NCI-H1436 (cell line): ENCODE measurements at regions not wholly inside any gene's neighbourhood (a gene's known extent, or its start where the extent isn't known, plus 50 kb on each side); places are given as distances from the start of the nearest gene placed in this dataset.
"Not testable (repeated sequence)": the region's sequence is repeated elsewhere in the genome, so short reads cannot be mapped to it uniquely, and the experiment has no call there.

Source experiments
- DNase-seq: peaks from one replicate; lab custom pipeline; 2025; lab: John Stamatoyannopoulos, UW

- DNase-seq = no peak
These were observed 1389.3 kb downstream of the RAPGEF2 start for GRCh38 chr4:160492181-160492580.

DNA sequence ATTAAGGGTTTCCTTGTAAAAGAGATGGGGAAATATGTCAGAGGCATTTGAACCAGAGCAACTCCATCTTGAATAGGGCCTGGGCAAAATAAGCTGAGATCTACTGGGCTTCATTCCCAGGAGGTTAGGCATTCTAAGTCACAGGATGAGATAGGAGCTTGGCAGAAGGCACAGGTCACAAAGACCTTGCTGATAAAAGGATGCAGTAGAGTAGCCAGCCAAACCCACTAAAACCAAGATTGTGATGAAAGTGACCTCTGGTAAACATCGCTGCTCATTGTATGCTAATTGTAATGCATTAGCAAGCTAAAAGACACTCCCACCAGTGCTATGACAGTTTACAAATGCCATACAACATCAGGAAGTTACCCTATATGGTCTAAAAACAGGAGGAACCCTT lies 1390.3 kb downstream of the RAPGEF2 start:
- no peak for DNase-seq

GRCh38 chr4:160495356-160495755 lies 1392.5 kb downstream of the RAPGEF2 start:
- no peak for DNase-seq

GRCh38 chr4:160498211-160498610 lies 1395.3 kb downstream of the RAPGEF2 start:
- DNase-seq = no peak

DNA sequence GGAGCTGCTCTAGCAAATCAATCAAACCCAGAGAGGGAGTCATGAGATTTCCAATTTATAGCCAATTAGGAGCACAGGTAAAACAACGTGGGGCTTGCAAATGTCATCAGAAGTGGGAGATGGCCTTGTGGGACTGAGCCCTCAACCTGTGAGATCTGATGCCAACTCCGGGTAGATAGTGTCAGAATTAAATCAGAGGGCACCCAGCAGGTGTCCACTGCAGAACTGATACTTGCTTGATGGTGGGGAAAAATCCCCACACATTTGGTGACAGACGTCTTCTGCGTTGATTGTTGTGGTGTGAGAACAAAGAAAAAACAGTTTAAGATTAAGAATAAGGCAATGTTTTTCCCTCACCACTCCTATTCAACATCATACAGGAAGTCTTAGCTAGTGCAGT lies 1402.8 kb downstream of the RAPGEF2 start:
- no peak for DNase-seq

GRCh38 chr4:160510928-160511327 lies 1408.0 kb downstream of the RAPGEF2 start:
- no peak for DNase-seq

GRCh38 chr4:160514126-160514525 lies 1411.2 kb downstream of the RAPGEF2 start:
- no peak for DNase-seq

DNA sequence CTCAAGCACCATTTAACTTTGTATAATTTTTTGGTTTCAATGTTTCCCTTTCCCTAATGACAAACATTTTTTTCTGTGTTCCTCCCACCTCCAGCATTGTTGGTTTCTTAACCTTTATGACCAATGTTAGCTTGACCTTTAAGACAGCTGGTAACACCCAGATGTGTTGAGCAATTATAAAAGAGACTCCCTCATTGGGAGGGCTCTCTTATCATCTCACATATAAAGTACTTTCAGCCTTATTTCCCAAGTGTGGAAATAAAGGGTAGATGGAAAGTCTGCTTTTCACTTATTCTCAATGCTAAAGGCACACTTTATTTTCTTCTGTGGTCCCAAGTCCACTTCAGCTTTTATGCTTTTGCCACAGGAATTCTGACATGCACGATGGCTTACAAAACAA lies 1420.4 kb downstream of the RAPGEF2 start:
- no peak for DNase-seq

- DNase-seq = no peak
These were observed 1434.8 kb downstream of the RAPGEF2 start for GRCh38 chr4:160537681-160538080.

DNA sequence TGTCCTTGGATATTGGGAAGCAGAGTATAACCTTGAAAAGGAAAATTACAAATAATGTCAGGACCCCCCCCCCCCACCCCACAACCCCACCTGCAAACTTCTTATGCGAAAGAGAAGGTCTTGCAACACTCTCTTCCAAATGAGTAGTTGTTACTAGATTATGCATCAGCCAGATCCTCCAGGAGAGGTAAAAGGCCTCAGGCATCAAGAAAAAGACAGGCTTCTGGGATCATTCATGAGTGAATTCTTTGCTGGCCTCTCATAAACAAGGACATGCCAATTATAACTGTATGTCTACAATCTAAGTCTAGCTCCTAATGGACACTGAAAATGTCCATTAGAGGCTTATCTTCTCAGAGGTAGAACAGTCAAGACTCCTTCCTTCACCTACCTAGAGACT lies 1443.3 kb downstream of the RAPGEF2 start:
- no peak for DNase-seq

DNA sequence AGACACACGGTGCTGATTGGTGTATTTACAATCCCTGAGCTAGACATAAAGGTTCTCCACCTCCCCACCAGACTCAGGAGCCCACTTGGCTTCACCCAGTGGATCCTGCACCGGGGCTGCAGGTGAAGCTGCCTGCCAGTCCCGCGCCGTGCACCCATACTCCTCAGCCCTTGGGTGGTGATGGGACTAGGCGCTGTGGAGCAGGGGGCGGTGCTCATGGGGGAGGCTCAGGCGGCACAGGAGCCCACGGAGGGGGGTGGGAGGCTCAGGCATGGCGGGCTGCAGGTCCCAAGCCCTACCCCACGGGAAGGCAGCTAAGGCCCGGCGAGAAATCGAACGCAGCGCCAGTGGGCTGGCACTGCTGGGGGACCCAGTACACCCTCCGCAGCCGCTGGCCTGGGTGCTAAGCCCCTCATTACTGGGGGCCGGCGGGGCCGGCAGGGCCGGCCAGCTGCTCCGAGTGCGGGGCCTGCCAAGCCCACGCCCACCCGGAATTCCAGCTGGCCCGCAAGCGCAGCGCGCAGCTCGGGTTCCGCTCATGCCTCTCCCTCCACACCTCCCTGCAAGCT lies 1447.2 kb downstream of the RAPGEF2 start:
- not testable (repeated sequence) for DNase-seq

DNA sequence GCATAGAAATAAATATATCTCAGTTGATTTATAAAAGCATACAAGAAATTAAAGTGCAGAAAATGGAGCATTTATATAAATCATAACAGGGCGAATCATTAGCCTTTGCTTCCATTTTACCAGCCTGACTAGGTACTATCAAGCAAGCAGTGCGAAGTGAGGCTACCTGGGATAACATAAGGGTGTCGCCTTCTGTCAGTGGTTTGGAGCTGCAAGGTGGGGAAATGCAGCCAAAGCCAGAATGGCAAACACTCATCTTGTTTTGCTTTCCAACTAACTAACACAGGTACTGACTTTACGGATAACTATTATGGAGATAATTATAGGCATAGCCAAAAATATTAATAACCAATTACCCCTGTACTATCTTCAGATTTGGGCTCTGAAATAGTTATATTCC lies 1459.8 kb downstream of the RAPGEF2 start:
- DNase-seq = no peak

DNA sequence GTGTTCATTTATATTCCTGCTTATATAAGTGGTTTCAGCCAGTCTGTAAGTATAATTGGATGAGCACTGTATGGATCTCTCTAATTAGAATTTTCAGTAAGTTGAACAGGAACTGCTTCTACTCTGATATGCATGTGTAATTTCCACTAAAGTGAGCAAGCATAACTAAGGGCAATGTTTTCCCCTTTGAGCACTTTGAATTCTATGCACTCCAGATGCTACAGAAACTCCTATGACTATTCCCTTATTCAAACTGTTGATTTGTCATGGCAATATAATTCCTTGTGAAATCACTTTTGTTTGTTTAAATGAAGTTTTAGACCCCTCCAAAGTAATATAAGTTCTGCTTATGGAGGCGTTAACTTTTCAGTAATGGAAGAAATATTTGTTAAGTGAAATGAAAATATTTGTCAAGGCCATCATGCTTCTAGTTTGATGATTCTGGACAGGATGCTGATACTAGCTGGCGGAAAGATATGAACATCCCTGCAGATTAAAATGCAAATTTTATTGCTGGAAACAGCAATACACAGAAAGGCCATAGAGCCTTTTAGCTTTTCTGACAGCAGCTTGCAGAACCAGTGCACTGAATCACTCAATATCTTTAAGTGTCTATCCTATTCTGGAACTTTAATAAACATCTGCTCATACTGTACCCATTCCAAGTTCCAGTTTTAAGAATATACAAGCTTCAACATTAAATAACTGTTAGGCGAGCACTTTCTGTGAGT lies 1460.8 kb downstream of the RAPGEF2 start:
- no peak for DNase-seq

- no peak for DNase-seq
These were observed 1464.8 kb downstream of the RAPGEF2 start for GRCh38 chr4:160567634-160568033.

DNA sequence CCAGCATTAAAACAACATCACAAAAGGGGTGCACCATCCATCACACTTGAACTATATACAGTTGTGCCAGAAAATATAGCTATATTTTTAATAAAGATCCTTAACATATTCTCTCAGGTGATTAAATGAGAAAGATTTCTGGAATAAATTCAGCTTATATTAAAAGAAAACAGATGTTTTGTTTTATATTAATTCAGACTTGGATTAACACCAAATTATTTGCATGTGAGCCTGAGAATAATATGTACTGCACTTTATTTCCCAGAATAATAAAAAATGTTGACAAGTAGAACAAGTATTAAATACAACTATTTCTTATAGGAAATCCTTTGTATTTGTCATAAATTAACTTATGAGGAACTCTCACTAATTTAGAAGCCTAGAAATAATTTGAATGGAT lies 1467.4 kb downstream of the RAPGEF2 start:
- DNase-seq = no peak

DNA sequence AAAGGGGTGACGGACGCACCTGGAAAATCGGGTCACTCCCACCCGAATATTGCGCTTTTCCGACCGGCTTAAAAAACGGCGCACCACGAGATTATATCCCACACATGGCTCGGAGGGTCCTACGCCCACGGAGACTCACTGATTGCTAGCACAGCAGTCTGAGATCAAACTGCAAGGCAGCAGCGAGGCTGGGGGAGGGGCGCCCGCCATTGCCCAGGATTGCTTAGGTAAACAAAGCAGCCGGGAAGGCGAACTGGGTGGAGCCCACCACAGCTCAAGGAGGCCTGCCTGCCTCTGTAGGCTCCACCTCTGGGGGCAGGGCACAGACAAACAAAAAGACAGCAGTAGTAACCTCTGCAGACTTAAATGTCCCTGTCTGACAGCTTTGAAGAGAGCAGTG lies 1471.4 kb downstream of the RAPGEF2 start:
- DNase-seq = not testable (repeated sequence)

DNA sequence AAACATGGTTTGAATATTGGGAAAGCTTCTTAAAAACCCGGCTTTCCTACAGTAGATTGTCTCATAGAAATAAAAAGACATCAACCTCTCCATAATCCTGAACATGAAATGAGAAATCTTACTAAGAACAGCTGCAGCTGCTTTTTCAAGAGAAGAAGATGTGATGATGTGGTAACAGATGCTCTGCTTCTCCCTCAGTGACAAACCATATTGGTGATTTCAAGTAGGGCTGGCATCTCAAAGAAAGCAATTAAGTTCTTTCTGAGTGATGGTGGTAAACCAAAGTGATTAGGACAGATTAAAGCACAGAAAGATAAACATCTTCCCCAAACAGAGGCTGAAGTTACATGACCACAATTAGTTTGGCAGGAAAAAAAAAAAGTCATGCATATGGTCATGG lies 1477.7 kb downstream of the RAPGEF2 start:
- DNase-seq = no peak

GRCh38 chr4:160592258-160592657 lies 1489.4 kb downstream of the RAPGEF2 start:
- DNase-seq = no peak

GRCh38 chr4:160595646-160596045 lies 1492.8 kb downstream of the RAPGEF2 start:
- no peak for DNase-seq

GRCh38 chr4:160604541-160604940 lies 1501.7 kb downstream of the RAPGEF2 start:
- no peak for DNase-seq

DNA sequence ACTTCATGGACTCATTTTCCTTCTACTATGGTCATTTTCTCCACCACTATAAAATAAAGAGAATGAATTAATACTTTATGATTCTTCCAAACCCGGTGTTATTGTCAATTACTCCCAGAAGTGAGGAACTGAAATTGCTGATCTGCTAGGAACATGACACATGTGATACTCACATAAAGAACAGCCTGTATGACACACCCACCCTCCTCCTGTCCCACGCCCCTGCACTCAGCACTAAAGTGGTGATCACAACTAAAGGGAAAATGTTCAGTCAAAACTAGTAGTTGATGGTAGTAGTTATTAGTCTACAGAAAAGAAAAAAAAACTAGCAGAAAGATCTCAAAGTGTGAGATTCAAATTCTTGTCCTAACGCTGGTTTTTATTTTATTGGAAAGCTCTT lies 1508.3 kb downstream of the RAPGEF2 start:
- DNase-seq = no peak

GRCh38 chr4:160631044-160631443 lies 1528.2 kb downstream of the RAPGEF2 start:
- no peak for DNase-seq

- no peak for DNase-seq
These were observed 1511.0 kb downstream of the FSTL5 start for GRCh38 chr4:160652790-160653189.

DNA sequence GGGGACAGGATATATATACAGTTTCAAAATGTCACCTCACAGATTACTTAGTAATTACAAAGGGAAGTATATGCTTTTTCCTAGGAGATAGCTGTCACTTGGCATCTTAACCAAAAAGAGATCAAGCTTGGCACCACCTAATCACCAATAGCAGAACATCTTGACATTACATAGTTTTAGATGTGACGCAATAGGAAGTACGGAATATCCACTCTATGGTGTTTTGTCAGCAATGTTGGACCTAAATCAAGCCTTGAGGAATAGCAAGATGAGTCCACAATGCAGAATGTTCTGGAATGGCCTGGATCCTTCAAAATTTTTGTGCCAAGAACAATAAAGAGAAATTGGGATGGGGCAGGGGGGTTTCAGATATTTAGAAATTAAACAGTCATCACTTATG lies 1488.2 kb downstream of the FSTL5 start:
- no peak for DNase-seq
